ENCODE measurements at regions not wholly inside any gene's neighbourhood (a gene's known extent, or its start where the extent isn't known, plus 50 kb on each side); places are given as distances from the start of the nearest gene placed in this dataset.
A peak's percentile ranks its signal among the peaks of the same experiment; 100 is the strongest.

DNA sequence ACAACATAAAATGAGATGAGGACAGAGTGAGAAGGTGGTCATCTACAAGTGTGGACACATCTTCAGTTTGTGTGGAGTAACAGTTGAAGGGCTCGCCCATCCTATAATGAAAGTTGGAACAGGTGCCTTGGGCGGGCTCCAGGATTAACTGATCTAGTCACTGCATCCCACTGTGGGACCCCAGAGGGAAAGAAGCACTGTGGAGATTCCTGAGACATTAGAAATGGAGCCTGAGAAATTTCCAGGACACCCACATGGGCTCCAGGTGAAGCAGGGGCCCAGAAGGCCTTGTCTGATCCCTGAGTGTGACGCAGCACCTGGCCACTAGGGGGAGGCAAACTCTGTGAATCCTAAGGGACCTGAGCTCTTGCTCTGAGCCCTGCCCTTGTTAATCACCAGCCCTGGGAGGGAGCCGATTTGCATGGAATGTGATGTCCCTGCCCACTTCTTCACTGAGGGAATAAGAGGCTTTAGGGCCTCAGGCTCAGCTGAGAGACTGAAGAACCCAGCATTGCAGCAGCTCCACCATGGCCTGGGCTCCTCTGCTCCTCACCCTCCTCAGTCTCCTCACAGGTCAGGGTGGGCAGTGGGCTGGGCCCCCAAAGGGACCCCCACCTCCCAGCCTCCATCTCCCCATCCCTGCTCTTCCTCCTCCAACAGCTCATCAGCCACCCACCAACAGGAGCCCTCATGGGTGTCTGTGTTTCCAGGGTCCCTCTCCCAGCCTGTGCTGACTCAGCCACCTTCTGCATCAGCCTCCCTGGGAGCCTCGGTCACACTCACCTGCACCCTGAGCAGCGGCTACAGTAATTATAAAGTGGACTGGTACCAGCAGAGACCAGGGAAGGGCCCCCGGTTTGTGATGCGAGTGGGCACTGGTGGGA is 98.4 kb downstream of the VPREB1 start (continued):
- TF ChIP-seq ZBTB34 (CRISPR knock-in tag; IDR thresholded peaks at IDR 0.05) = peak; percentile 7; the same call in 1 of the 2 replicates
- TF ChIP-seq, protein P1, sequence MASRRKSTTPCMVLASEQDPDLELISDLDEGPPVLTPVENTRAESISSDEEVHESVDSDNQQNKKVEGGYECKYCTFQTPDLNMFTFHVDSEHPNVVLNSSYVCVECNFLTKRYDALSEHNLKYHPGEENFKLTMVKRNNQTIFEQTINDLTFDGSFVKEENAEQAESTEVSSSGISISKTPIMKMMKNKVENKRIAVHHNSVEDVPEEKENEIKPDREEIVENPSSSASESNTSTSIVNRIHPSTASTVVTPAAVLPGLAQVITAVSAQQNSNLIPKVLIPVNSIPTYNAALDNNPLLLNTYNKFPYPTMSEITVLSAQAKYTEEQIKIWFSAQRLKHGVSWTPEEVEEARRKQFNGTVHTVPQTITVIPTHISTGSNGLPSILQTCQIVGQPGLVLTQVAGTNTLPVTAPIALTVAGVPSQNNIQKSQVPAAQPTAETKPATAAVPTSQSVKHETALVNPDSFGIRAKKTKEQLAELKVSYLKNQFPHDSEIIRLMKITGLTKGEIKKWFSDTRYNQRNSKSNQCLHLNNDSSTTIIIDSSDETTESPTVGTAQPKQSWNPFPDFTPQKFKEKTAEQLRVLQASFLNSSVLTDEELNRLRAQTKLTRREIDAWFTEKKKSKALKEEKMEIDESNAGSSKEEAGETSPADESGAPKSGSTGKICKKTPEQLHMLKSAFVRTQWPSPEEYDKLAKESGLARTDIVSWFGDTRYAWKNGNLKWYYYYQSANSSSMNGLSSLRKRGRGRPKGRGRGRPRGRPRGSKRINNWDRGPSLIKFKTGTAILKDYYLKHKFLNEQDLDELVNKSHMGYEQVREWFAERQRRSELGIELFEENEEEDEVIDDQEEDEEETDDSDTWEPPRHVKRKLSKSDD (conservative IDR thresholded peaks at IDR 0.05; ENCODE audit: low read length) = 0 out of 2 replicates have a peak, but pooled peaks have one; percentile 46
- peak; percentile 76; the same call in 1 of the 2 replicates for TF ChIP-seq STAG1 (CRISPR knock-in tag; IDR thresholded peaks at IDR 0.05; ENCODE audit: borderline replicate concordance)
- peak; percentile 43; the same call in 1 of the 2 replicates for TF ChIP-seq ZNF740 (CRISPR knock-in tag; IDR thresholded peaks at IDR 0.05)
- no peak for TF ChIP-seq ZNF740 (tag; IDR thresholded peaks at IDR 0.05)
- TF ChIP-seq SUPT5H (IDR thresholded peaks at IDR 0.05) = no peak
- TF ChIP-seq FOXM1 (IDR thresholded peaks at IDR 0.05; ENCODE audit: low read depth) = no peak
- no peak; the same call in 1 of the 2 replicates for TF ChIP-seq FOXM1 (CRISPR knock-in tag; IDR thresholded peaks at IDR 0.05; ENCODE audit: low read depth)
- TF ChIP-seq MTF1 (CRISPR knock-in tag; IDR thresholded peaks at IDR 0.05; ENCODE audit: borderline replicate concordance) = peak; percentile 84
- TF ChIP-seq ZNF311 (CRISPR knock-in tag; IDR thresholded peaks at IDR 0.05) = no peak
- TF ChIP-seq ZNF696 (CRISPR knock-in tag; conservative IDR thresholded peaks at IDR 0.05) = 0 out of 2 replicates have a peak, but pooled peaks have one; percentile 44
- TF ChIP-seq, protein P2, sequence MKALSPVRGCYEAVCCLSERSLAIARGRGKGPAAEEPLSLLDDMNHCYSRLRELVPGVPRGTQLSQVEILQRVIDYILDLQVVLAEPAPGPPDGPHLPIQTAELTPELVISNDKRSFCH (CRISPR knock-in tag; IDR thresholded peaks at IDR 0.05) = no peak
- TF ChIP-seq, protein P2 (tag; IDR thresholded peaks at IDR 0.05) = no peak; the same call in 1 of the 2 replicates
- peak; percentile 31; the same call in 1 of the 2 replicates for TF ChIP-seq ZNF324 (CRISPR knock-in tag; IDR thresholded peaks at IDR 0.05)
- TF ChIP-seq SIN3A (IDR thresholded peaks at IDR 0.05; ENCODE audit: borderline replicate concordance in 2 of 2, control insufficient read depth in 1 of 2, low read depth in 2 of 2, low read length in 2 of 2) = 0 out of 4 replicates have a peak, but pooled peaks of 1 of the 2 experiments have one; percentile 40
- TF ChIP-seq ZFP36 (IDR thresholded peaks at IDR 0.05; ENCODE audit: low read depth, low read length, partially characterized antibody) = peak; percentile 49
- 0 out of 2 replicates have a peak, but pooled peaks have one; percentile 62 for TF ChIP-seq ZNF695 (CRISPR knock-in tag; IDR thresholded peaks at IDR 0.05)
- no peak for TF ChIP-seq EP400 (IDR thresholded peaks at IDR 0.05)
- no peak for TF ChIP-seq LCOR (CRISPR knock-in tag; IDR thresholded peaks at IDR 0.05)
- 0 out of 2 replicates have a peak, but pooled peaks have one; percentile 16 for TF ChIP-seq ZNF140 (CRISPR knock-in tag; IDR thresholded peaks at IDR 0.05)
- TF ChIP-seq, protein P3, sequence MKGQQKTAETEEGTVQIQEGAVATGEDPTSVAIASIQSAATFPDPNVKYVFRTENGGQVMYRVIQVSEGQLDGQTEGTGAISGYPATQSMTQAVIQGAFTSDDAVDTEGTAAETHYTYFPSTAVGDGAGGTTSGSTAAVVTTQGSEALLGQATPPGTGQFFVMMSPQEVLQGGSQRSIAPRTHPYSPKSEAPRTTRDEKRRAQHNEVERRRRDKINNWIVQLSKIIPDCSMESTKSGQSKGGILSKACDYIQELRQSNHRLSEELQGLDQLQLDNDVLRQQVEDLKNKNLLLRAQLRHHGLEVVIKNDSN (CRISPR knock-in tag; IDR thresholded peaks at IDR 0.05) = no peak
